ENCODE measurements at regions not wholly inside any gene's neighbourhood (a gene's known extent, or its start where the extent isn't known, plus 50 kb on each side); places are given as distances from the start of the nearest gene placed in this dataset.

GRCh38 chr3:159817126-159817525 is 171.5 kb upstream of the IL12A start:
- TF ChIP-seq CTCF (IDR thresholded peaks at IDR 0.05; ENCODE audit: poor library complexity, severe bottlenecking) (no peak), TAF1 (IDR thresholded peaks at IDR 0.05; ENCODE audit: low read depth) (no peak), SMC3 (conservative IDR thresholded peaks at IDR 0.05; ENCODE audit: poor library complexity) (no peak), EZH2 (IDR thresholded peaks at IDR 0.05; ENCODE audit: borderline replicate concordance, insufficient read depth, low read length, poor library complexity, severe bottlenecking) (no peak), REST (IDR thresholded peaks at IDR 0.05; ENCODE audit: borderline replicate concordance) (no peak), RAD21 (conservative IDR thresholded peaks at IDR 0.05) (no peak), EP300 (conservative IDR thresholded peaks at IDR 0.05; ENCODE audit: poor library complexity, severe bottlenecking) (no peak), POLR2AphosphoS5 (IDR thresholded peaks at IDR 0.05) (no peak), MXI1 (conservative IDR thresholded peaks at IDR 0.05; ENCODE audit: poor library complexity, severe bottlenecking) (no peak)
- no peaks in the 10 kb centered on the region for H3K9me3 ChIP-seq (ENCODE audit: low read length)
- no peaks in the 10 kb centered on the region for H3K9me2 ChIP-seq (ENCODE audit: insufficient read depth, low read length)
- H3K27ac ChIP-seq (ENCODE audit: low read length) = no peak overlapping the region
- no peak overlapping the region for H3K9ac ChIP-seq (ENCODE audit: low read length)
- no peaks in the 10 kb centered on the region for H4K20me1 ChIP-seq (ENCODE audit: insufficient read depth)
- H3K4me2 ChIP-seq (ENCODE audit: low read length) = no peak overlapping the region
- no peaks in the 10 kb centered on the region for H3K36me3 ChIP-seq (ENCODE audit: insufficient read depth, low read length)
- no peaks in the 10 kb centered on the region for H3F3A ChIP-seq (ENCODE audit: insufficient read depth, low read length, poor library complexity, severe bottlenecking)
- H3K27me3 ChIP-seq (ENCODE audit: insufficient read depth, low read depth, low read length) = no peaks in the 10 kb centered on the region
- no peak overlapping the region for H2AFZ ChIP-seq (ENCODE audit: low read depth, low read length)
- no peaks in the 10 kb centered on the region for H3K79me2 ChIP-seq (replicated peaks; ENCODE audit: insufficient read depth, low read length)
- no peak overlapping the region for H3K4me3 ChIP-seq (ENCODE audit: low read length)

- H3K27ac ChIP-seq (ENCODE audit: low read length) = no peak overlapping the region
- no peak overlapping the region for H2AFZ ChIP-seq (ENCODE audit: low read depth, low read length)
- H3K4me2 ChIP-seq (ENCODE audit: low read length) = no peak overlapping the region
- no peaks in the 10 kb centered on the region for H3K9me2 ChIP-seq (ENCODE audit: insufficient read depth, low read length)
- H3K27me3 ChIP-seq (ENCODE audit: insufficient read depth, low read depth, low read length) = no peaks in the 10 kb centered on the region
- H3F3A ChIP-seq (ENCODE audit: insufficient read depth, low read length, poor library complexity, severe bottlenecking) = no peaks in the 10 kb centered on the region
- H3K9me3 ChIP-seq (ENCODE audit: low read length) = no peaks in the 10 kb centered on the region
- no peaks in the 10 kb centered on the region for H3K36me3 ChIP-seq (ENCODE audit: insufficient read depth, low read length)
- no peaks in the 10 kb centered on the region for H3K79me2 ChIP-seq (replicated peaks; ENCODE audit: insufficient read depth, low read length)
- H3K9ac ChIP-seq (ENCODE audit: low read length) = no peak overlapping the region
- no peak overlapping the region for H3K4me3 ChIP-seq (ENCODE audit: low read length)
- no peaks in the 10 kb centered on the region for H4K20me1 ChIP-seq (ENCODE audit: insufficient read depth)
- TF ChIP-seq REST (IDR thresholded peaks at IDR 0.05; ENCODE audit: borderline replicate concordance) = no peak
- no peak for TF ChIP-seq POLR2AphosphoS5 (IDR thresholded peaks at IDR 0.05)
- TF ChIP-seq SMC3 (conservative IDR thresholded peaks at IDR 0.05; ENCODE audit: poor library complexity) = no peak
- no peak for TF ChIP-seq TAF1 (IDR thresholded peaks at IDR 0.05; ENCODE audit: low read depth)
- no peak for TF ChIP-seq RAD21 (conservative IDR thresholded peaks at IDR 0.05)
- TF ChIP-seq CTCF (IDR thresholded peaks at IDR 0.05; ENCODE audit: poor library complexity, severe bottlenecking) = no peak
- no peak for TF ChIP-seq MXI1 (conservative IDR thresholded peaks at IDR 0.05; ENCODE audit: poor library complexity, severe bottlenecking)
- no peak for TF ChIP-seq EP300 (conservative IDR thresholded peaks at IDR 0.05; ENCODE audit: poor library complexity, severe bottlenecking)
- no peak for TF ChIP-seq EZH2 (IDR thresholded peaks at IDR 0.05; ENCODE audit: borderline replicate concordance, insufficient read depth, low read length, poor library complexity, severe bottlenecking)
These were observed 171.1 kb upstream of the IL12A start for GRCh38 chr3:159817571-159817970.

Data from neural cell (in vitro differentiated cells).